ENCODE measurements at regions not wholly inside any gene's neighbourhood (a gene's known extent, or its start where the extent isn't known, plus 50 kb on each side); places are given as distances from the start of the nearest gene placed in this dataset.

DNA sequence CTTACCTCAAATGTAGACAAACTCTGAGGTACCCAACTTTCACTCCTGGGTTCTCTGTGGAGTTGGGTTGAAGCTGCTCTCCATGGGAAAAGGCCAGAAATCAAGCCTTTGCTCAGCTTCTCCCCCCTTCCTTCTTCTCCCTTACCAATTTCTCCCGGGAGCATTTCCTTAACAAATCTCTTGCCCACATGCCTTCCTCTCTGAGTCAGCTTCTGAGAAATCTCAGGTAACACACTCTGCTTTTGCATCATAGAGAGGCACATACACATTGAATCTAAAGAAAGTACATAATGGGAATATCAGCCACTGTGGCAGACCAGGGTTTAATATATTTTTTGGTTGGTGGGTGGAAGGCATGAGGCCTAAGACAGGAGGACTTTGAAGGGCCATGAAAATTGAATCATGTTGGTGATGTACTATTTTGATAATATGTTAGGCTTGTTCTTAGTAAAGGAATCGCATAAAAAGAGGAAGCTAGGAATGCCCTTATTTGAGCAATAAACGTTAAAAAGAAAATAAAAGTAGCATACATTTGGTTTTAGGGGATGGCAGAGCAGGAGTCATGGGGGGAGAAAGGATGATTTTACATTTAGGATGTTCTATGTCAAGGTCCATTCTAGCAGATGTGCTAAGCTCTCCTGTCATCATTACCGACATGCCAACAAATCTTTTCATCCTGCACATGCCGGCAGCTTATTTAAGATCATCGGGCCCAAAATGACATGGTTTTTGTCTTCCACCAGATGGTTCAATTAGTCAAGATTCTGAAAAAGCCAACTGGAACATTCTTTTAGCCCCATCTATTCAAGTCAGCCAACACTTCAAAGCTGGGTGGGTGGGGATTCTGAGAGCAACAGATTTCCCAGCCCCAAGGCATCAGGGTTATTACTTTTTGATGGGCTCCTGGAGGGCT is 199.5 kb upstream of the CLINT1 start:
- TF ChIP-seq, protein P1, sequence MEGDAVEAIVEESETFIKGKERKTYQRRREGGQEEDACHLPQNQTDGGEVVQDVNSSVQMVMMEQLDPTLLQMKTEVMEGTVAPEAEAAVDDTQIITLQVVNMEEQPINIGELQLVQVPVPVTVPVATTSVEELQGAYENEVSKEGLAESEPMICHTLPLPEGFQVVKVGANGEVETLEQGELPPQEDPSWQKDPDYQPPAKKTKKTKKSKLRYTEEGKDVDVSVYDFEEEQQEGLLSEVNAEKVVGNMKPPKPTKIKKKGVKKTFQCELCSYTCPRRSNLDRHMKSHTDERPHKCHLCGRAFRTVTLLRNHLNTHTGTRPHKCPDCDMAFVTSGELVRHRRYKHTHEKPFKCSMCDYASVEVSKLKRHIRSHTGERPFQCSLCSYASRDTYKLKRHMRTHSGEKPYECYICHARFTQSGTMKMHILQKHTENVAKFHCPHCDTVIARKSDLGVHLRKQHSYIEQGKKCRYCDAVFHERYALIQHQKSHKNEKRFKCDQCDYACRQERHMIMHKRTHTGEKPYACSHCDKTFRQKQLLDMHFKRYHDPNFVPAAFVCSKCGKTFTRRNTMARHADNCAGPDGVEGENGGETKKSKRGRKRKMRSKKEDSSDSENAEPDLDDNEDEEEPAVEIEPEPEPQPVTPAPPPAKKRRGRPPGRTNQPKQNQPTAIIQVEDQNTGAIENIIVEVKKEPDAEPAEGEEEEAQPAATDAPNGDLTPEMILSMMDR (IDR thresholded peaks at IDR 0.05), result no peak
- H3K36me3 ChIP-seq, result no peaks in the 10 kb centered on the region
- no peaks in the 10 kb centered on the region for H3K9me3 ChIP-seq
- H3K4me1 ChIP-seq, result no peaks in the 10 kb centered on the region
- H3K4me3 ChIP-seq, result no peak overlapping the region
- no peaks in the 10 kb centered on the region for H3K27me3 ChIP-seq
- DNase-seq (ENCODE audit: low spot score), result no peak
- H3K27ac ChIP-seq, result no peak overlapping the region

DNA sequence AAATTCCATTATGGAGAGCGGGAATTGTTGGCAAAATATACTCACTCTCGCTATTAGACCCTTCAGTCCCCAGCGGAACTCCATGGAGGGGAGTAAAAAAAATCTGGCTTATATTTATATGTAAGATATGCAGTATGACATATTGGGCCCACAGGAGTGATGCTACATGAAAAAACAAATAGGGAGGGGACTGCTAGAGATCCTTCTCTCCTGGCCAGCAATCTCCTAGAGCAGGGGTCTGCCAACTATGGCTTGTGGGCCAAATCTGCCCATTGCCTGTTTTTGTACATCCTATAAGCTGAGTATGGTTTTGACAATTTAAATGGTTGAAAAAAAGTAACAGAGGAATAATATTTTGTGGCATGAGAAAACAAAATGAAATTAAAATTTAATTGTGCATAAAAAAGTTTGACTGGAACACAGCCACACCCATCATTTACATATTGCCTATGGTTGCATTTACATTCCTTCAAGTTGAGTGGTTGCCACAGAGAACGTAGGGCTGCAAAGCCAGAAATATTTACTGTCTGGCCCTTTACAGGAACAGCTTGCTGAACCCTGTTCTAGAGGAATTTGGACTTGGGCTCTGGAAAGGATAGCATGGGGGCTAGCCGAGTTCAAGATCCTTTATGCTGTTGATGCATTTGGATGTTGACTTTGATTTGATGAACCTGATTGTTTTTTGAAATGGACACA is 197.3 kb upstream of the CLINT1 start:
- Histone ChIP-seq H3K4me1 (no peaks in the 10 kb centered on the region), H3K36me3 (no peaks in the 10 kb centered on the region), H3K27ac (no peak overlapping the region), H3K4me3 (no peak overlapping the region), H3K9me3 (no peaks in the 10 kb centered on the region), H3K27me3 (no peaks in the 10 kb centered on the region)
- TF ChIP-seq, protein P1 (IDR thresholded peaks at IDR 0.05), result no peak
- no peak for DNase-seq (ENCODE audit: low spot score)

DNA sequence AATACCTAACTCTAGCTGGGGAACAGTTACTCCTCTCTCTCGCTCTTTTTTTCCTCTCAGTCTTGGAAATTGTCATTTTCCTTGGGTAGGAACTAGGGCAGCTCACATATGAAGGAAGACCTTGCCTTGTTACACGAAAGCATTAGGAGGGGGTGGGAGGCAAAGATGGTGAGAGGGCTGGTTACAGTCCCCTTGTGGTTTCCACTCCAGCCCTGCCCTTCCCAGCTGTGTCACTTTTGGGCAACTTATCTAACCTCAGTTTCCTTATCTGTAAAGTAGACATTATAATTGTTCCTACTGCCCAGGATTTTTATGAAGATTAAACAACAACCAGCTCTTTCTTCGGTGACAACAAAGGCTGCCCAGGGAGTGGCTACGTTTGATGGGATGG is 196.2 kb upstream of the CLINT1 start:
- H3K4me3 ChIP-seq, result no peak overlapping the region
- no peaks in the 10 kb centered on the region for H3K9me3 ChIP-seq
- TF ChIP-seq, protein P1 (IDR thresholded peaks at IDR 0.05), result no peak
- H3K36me3 ChIP-seq, result no peaks in the 10 kb centered on the region
- no peak for DNase-seq (ENCODE audit: low spot score)
- H3K4me1 ChIP-seq, result no peaks in the 10 kb centered on the region
- H3K27ac ChIP-seq, result no peak overlapping the region
- no peaks in the 10 kb centered on the region for H3K27me3 ChIP-seq

DNA sequence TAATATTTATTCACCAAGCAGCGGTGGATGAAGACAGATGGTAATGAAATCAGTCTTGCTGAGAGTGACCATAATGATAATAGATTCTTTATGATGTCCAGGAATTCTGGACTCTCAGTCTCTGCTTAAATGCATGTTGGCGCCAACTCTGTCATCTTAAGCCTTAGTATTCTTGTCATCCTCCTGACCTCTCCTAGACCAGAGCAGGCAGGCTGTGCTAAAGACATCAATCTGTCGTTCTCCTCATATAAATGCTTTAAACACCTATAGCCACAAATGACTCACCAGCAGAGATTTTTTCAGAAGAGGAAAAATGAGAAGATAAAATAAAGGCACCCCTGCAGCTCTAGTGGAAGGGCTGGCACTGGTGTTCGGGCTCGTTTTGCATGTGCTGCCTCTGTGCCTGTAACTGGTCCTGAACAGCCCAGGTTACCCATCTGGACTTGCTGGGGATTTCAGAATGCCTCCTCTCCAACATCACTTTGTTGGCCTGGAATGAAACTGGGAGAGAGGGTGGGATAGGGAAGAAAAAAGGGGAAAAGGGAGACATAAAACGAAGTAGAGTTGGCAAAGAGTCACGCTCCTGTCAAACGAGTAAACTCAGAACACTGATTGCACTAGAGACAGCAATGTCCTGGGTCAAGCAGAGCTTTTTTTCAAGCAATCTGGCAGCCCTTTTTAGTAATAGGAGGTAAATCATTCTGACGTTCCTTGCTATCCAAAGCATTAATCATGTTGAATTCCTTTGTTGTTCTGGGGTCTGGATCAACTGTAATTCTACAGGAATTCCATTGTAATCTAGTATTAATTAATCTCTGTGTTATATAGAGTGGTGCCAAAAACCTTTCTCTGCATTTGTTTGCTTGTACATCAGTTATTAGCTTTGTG is 195.5 kb upstream of the CLINT1 start:
- Histone ChIP-seq H3K36me3 (no peaks in the 10 kb centered on the region), H3K9me3 (no peaks in the 10 kb centered on the region), H3K4me1 (no peaks in the 10 kb centered on the region), H3K4me3 (no peak overlapping the region), H3K27ac (no peak overlapping the region), H3K27me3 (no peaks in the 10 kb centered on the region)
- no peak for DNase-seq (ENCODE audit: low spot score)
- TF ChIP-seq, protein P1 (IDR thresholded peaks at IDR 0.05), result no peak

DNA sequence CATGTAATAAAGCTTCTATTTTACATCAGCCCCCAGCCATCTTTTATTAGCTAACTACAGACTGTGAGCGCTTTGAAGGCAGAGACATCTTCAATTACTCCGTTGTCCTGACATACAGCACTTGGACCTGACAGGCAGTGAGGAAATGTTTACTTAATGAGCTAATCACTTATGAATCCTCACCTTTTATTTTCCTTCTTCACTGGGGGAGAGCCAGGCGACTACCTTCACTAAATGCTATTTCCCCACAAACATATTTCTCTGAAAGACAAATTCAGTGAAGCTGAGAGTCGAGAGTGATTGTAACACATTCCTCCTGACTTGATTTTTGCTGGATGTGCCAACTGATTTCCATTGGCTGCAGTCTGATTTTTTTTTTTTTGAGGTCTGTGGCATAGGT is 192.1 kb upstream of the CLINT1 start:
- Histone ChIP-seq H3K4me1 (no peaks in the 10 kb centered on the region), H3K27me3 (no peaks in the 10 kb centered on the region), H3K9me3 (no peaks in the 10 kb centered on the region), H3K4me3 (no peak overlapping the region), H3K36me3 (no peaks in the 10 kb centered on the region), H3K27ac (no peak overlapping the region)
- TF ChIP-seq, protein P1 (IDR thresholded peaks at IDR 0.05), result no peak
- no peak for DNase-seq (ENCODE audit: low spot score)
